HepG2 (cell line): ENCODE measurements at regions not wholly inside any gene's neighbourhood (a gene's known extent, or its start where the extent isn't known, plus 50 kb on each side); places are given as distances from the start of the nearest gene placed in this dataset.

ENCODE experiments used
- ATAC-seq: fragments of 200-7000 bp; cut with Tn5 transposase; 3 replicates; pipeline ENCODE4 v1.9.1; 2020; ENCODE audit warnings: mild to moderate bottlenecking, moderate library complexity
- BruUV-seq: library from RNA; stranded (reverse); fragments of 400-500 nt; replicated peaks from 2 replicates; lab custom pipeline; 2021; lab: Mats Ljungman, UMichigan
- CTCF ChIA-PET: fragments of 300-600 bp; formaldehyde crosslinking; extraction: SDS; loops from one replicate; lab custom pipeline; 2021; ENCODE audit warnings: low total read pairs, inconsistent platforms, low intra/inter-chr PET ratio; lab: Yijun Ruan, JAX
- POLR2A ChIA-PET: fragments of 350-600 bp; sonication (Branson Sonifier 250); formaldehyde crosslinking; loops from one replicate; lab custom pipeline; 2020; ENCODE audit warnings: antibody characterized with exemption, inconsistent platforms; lab: Yijun Ruan, JAX
- DNase-seq: peaks from one replicate; pipeline ENCODE4 v3.0.0-alpha.2; 2015; ENCODE audit warnings: low spot score
- FAIRE-seq: peaks from 3 replicates; lab custom pipeline; 2011; peaks lifted over from hg19 to GRCh38; lab: Jason Lieb, UNC
- H2AFZ ChIP-seq: one replicate; pipeline ENCODE4 v1.6.1; 2011; ENCODE audit warnings: low read length, inconsistent platforms
- H3K27ac ChIP-seq: fragments of 300-600 bp; 3 replicates; pipeline ENCODE4 v1.8.0; 2011; ENCODE audit warnings: mixed run types, mild to moderate bottlenecking, mixed read lengths, low read length, inconsistent platforms; ENCODE audit not compliant: insufficient read depth; ENCODE audit errors: extremely low read length
- H3K27me3 ChIP-seq, 2 experiments: fragments of 200-600 bp in 1 of 2; 2 replicates in 1 of 2; 3 replicates in 1 of 2; pipeline versions ENCODE4 v1.6.0 to v1.8.0; 2011; ENCODE audit warnings: low read length in 2 of 2, mild to moderate bottlenecking in 2 of 2, moderate library complexity in 2 of 2, inconsistent platforms in 1 of 2; ENCODE audit not compliant: insufficient read depth in 2 of 2, control insufficient read depth in 1 of 2
- H3K36me3 ChIP-seq, 2 experiments: fragments of 200-600 bp in 1 of 2; replicated peaks in 1 of 2; 2 replicates in 1 of 2; 3 replicates in 1 of 2; pipeline versions ENCODE4 v1.5.1 to v1.8.0; 2011; ENCODE audit warnings: low read length in 2 of 2, inconsistent platforms in 1 of 2; ENCODE audit not compliant: insufficient read depth in 2 of 2, control insufficient read depth in 1 of 2
- H3K4me1 ChIP-seq: 2 replicates; pipeline ENCODE4 v1.5.1; 2012; ENCODE audit warnings: low read length, inconsistent platforms; ENCODE audit not compliant: insufficient read depth
- H3K4me2 ChIP-seq: 2 replicates; pipeline ENCODE4 v1.6.0; 2011; ENCODE audit warnings: low read depth, low read length, inconsistent platforms
- H3K4me3 ChIP-seq, 3 experiments: fragments of 200-600 bp in 1 of 3; sonication (generic), shearing (Covaris generic) in 1 of 3; replicated peaks in 1 of 3; 2 replicates each; pipeline ENCODE4 v1.5.1; 2011 to 2016; ENCODE audit warnings: low read length in 3 of 3, inconsistent platforms in 2 of 3, low read depth in 2 of 3, mild to moderate bottlenecking in 2 of 3, control low read depth in 1 of 3, mixed read lengths in 1 of 3; ENCODE audit not compliant: insufficient read depth in 1 of 3
- H3K79me2 ChIP-seq: one replicate; pipeline ENCODE4 v1.6.1; 2011; ENCODE audit warnings: low read length, inconsistent platforms; ENCODE audit not compliant: insufficient read depth
- H3K9ac ChIP-seq: 2 replicates; pipeline ENCODE4 v1.6.0; 2011; ENCODE audit warnings: mild to moderate bottlenecking, low read depth, low read length, inconsistent platforms; ENCODE audit not compliant: insufficient read depth
- H3K9me3 ChIP-seq: 2 replicates; pipeline ENCODE4 v1.5.1; 2012; ENCODE audit warnings: mild to moderate bottlenecking, low read length
- H4K20me1 ChIP-seq: 2 replicates; pipeline ENCODE4 v1.6.0; 2011; ENCODE audit warnings: inconsistent platforms, mild to moderate bottlenecking, low read length, moderate library complexity; ENCODE audit not compliant: insufficient read depth
- ASH2L ChIP-seq: fragments of 300-600, 200-600 bp; sonication (generic); IDR thresholded peaks from 2 replicates; pipeline ENCODE4 v1.7.0; 2017; ENCODE audit warnings: low read depth, mild to moderate bottlenecking, moderate library complexity, mixed read lengths, low read length; ENCODE audit not compliant: insufficient read length
- FOSL2 ChIP-seq: sonication (generic); formaldehyde crosslinking; IDR thresholded peaks from 2 replicates; pipeline ENCODE4 v1.4.0; 2020; ENCODE audit warnings: missing genetic modification reagents
- GZF1 ChIP-seq: sonication (generic); formaldehyde crosslinking; IDR thresholded peaks from 2 replicates; pipeline ENCODE4 v1.5.1; 2020; ENCODE audit warnings: mild to moderate bottlenecking, missing genetic modification reagents
- PRDM15 ChIP-seq: sonication (generic); formaldehyde crosslinking; IDR thresholded peaks from 2 replicates; pipeline ENCODE4 v1.4.0; 2020; ENCODE audit warnings: missing genetic modification reagents
- SKIL ChIP-seq: sonication (generic); formaldehyde crosslinking; IDR thresholded peaks from 2 replicates; pipeline ENCODE4 v1.8.0; 2022; ENCODE audit warnings: missing genetic modification reagents, mild to moderate bottlenecking, moderate library complexity, borderline replicate concordance
- TBP ChIP-seq: sonication (generic); formaldehyde crosslinking; IDR thresholded peaks from 2 replicates; pipeline ENCODE4 v1.5.0; 2020; ENCODE audit warnings: missing genetic modification reagents
- ZFY ChIP-seq: sonication (generic); formaldehyde crosslinking; IDR thresholded peaks from 2 replicates; pipeline ENCODE4 v1.4.0; 2020; ENCODE audit warnings: missing genetic modification reagents
- ZNF354B ChIP-seq: sonication (generic); formaldehyde crosslinking; IDR thresholded peaks from 2 replicates; pipeline ENCODE4 v1.8.0; 2022; ENCODE audit warnings: mild to moderate bottlenecking, missing genetic modification reagents
- ZNF382 ChIP-seq: sonication (generic); formaldehyde crosslinking; IDR thresholded peaks from 2 replicates; pipeline ENCODE4 v1.5.0; 2020; ENCODE audit warnings: missing genetic modification reagents, mild to moderate bottlenecking, borderline replicate concordance
- ZNF501 ChIP-seq: sonication (generic); formaldehyde crosslinking; IDR thresholded peaks from 2 replicates; pipeline ENCODE4 v1.5.1; 2020; ENCODE audit warnings: mild to moderate bottlenecking, moderate library complexity, missing genetic modification reagents
- ZNF776 ChIP-seq: sonication (generic); formaldehyde crosslinking; IDR thresholded peaks from 2 replicates; pipeline ENCODE4 v1.4.0; 2020; ENCODE audit warnings: mild to moderate bottlenecking, missing genetic modification reagents
- ZNF790 ChIP-seq: sonication (generic); formaldehyde crosslinking; IDR thresholded peaks from 2 replicates; pipeline ENCODE4 v1.8.0; 2022; ENCODE audit warnings: missing genetic modification reagents, mild to moderate bottlenecking, borderline replicate concordance
- WGBS: methylation state at CpG from one replicate; pipeline ENCODE4 v1.1.6; 2017; ENCODE audit warnings: low lambda C conversion rate; 5-methylcytosine and 5-hydroxymethylcytosine counted together
- in situ Hi-C: cut with HindIII; loops from 2 replicates; pipeline ENCODE4 v1.10.0; 2017; ENCODE audit warnings: low pct_unique_long_range_greater_than_20kb; ENCODE audit not compliant: extremely low pct_ligation_motif_present
- intact Hi-C: fragments of 100-400 bp; cut with micrococcal nuclease; formaldehyde crosslinking; loops from one replicate; pipeline ENCODE4 v1.10.0; 2022; ENCODE audit not compliant: unreplicated experiment

- TF ChIP-seq GZF1 (CRISPR knock-in tag) (no peak), SKIL (CRISPR knock-in tag) (no peak), ZNF776 (CRISPR knock-in tag) (no peak), ZNF382 (CRISPR knock-in tag) (no peak)
- no peak for ATAC-seq
- Histone ChIP-seq H3K79me2 (no peaks in the 10 kb centered on the region), H3K4me3 (no peak overlapping the region), H2AFZ (no peak overlapping the region), H3K4me2 (no peak overlapping the region), H4K20me1 (no peaks in the 10 kb centered on the region), H3K27me3 (no peaks in the 10 kb centered on the region), H3K36me3 (no peaks in the 10 kb centered on the region), H3K9me3 (peaks cover 90% of the 10 kb centered on the region), H3K4me1 (no peaks in the 10 kb centered on the region), H3K27ac (no peak overlapping the region), H3K9ac (no peak overlapping the region)
- no peak for DNase-seq
- POLR2A ChIA-PET, result no interaction called here
- in situ Hi-C loops (no loop called here), intact Hi-C loops (no loop called here)
- CTCF ChIA-PET, result no interaction called here
- no TSS peak for BruUV-seq
- WGBS, result 26% methylated on average over 5 of the region's 5 CpGs
- FAIRE-seq, result no peak
Observed at GRCh38 chr12:126418400-126418799, 1353.2 kb downstream of the AACS start.

DNA sequence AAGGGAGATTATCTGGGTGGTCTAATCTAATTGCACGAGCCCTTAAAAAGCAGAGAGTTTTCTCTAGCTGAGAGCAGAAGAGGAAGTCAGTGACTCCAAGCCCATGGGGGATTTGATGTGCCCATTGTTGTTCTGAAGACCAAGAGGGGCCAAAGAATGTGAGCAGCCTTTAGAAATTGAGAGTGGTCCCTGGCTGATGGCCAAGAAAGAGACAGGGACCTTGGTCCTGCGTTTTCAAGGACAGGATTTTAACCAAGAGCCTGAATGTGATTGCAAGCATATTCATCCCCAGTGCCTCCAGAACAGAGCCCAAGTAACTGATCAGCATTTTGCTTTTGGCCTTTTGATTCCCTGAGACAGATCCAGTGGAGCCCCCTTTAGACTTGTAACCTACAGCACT is 1353.9 kb downstream of the AACS start:
- Histone ChIP-seq H3K4me2 (no peak overlapping the region), H3K4me3 (no peak overlapping the region), H3K27me3 (no peaks in the 10 kb centered on the region), H3K9ac (no peak overlapping the region), H3K9me3 (peaks cover 88% of the 10 kb centered on the region), H2AFZ (no peak overlapping the region), H3K4me1 (no peaks in the 10 kb centered on the region), H3K36me3 (no peaks in the 10 kb centered on the region), H3K27ac (no peak overlapping the region), H4K20me1 (no peaks in the 10 kb centered on the region), H3K79me2 (no peaks in the 10 kb centered on the region)
- in situ Hi-C loops (no loop called here), intact Hi-C loops (no loop called here)
- ChIA-PET POLR2A (no interaction called here), CTCF (no interaction called here)
- ATAC-seq (no peak), FAIRE-seq (no peak), DNase-seq (no peak)
- WGBS, result 8% methylated on average over 2 of the region's 2 CpGs
- BruUV-seq, result no TSS peak
- TF ChIP-seq ZFY (CRISPR knock-in tag), result no peak
- TF ChIP-seq ZNF354B, result no peak
- no peak for TF ChIP-seq ASH2L
- no peak for TF ChIP-seq FOSL2 (CRISPR knock-in tag)
- TF ChIP-seq ZNF501 (CRISPR knock-in tag), result no peak
- no peak for TF ChIP-seq TBP
- no peak for TF ChIP-seq ZNF790
- TF ChIP-seq PRDM15 (CRISPR knock-in tag), result no peak
